Stimulated activated CD8-positive, alpha-beta memory T cell treated with anti-CD3 and anti-CD28 coated beads, Interleukin-7, amount 100 ng/mL, for 48 hours (primary cell): ENCODE measurements at regions not wholly inside any gene's neighbourhood (a gene's known extent, or its start where the extent isn't known, plus 50 kb on each side); places are given as distances from the start of the nearest gene placed in this dataset.
"Not testable (repeated sequence)": the region's sequence is repeated elsewhere in the genome, so short reads cannot be mapped to it uniquely, and the experiment has no call there.

Source experiments
- DNase-seq, 2 donors: peaks; one replicate each; pipeline ENCODE4 v3.0.0-alpha.2; 2020; ENCODE audit warnings: low read depth in 1 of 2; ENCODE audit errors: extremely low read depth in 1 of 2

- DNase-seq = no peak
Observed at GRCh38 chr21:41571938-41572510, 64.1 kb upstream of the TMPRSS2 start.

- DNase-seq = no peak
Observed at GRCh38 chr21:41570791-41571355, 62.9 kb upstream of the TMPRSS2 start.

- DNase-seq = no peak
Observed at GRCh38 chr21:41568606-41569385, 60.8 kb upstream of the TMPRSS2 start.

- no peak for DNase-seq
Observed at GRCh38 chr21:41567901-41568510, 60.0 kb upstream of the TMPRSS2 start.

GRCh38 chr21:41567237-41567636 is 59.3 kb upstream of the TMPRSS2 start:
- DNase-seq = not testable (repeated sequence)

GRCh38 chr21:41566500-41567014 is 58.6 kb upstream of the TMPRSS2 start:
- DNase-seq = no peak

- DNase-seq = no peak
Observed at GRCh38 chr21:41565550-41565949, 57.6 kb upstream of the TMPRSS2 start.

- DNase-seq = no peak
Observed at GRCh38 chr21:41564871-41565274, 56.9 kb upstream of the TMPRSS2 start.

GRCh38 chr21:41562101-41563000 is 54.4 kb upstream of the TMPRSS2 start:
- DNase-seq = no peak

GRCh38 chr21:41561701-41562100 is 53.7 kb upstream of the TMPRSS2 start:
- no peak for DNase-seq

GRCh38 chr21:41560661-41561158 is 52.8 kb upstream of the TMPRSS2 start:
- no peak for DNase-seq

GRCh38 chr21:41559658-41560631 is 52.0 kb upstream of the TMPRSS2 start:
- no peak for DNase-seq

- no peak for DNase-seq
Observed at GRCh38 chr21:41558842-41559241, 50.9 kb upstream of the TMPRSS2 start.

- no peak for DNase-seq
Observed at GRCh38 chr21:41557884-41558283, 49.9 kb upstream of the TMPRSS2 start.
